ENCODE measurements at regions not wholly inside any gene's neighbourhood (a gene's known extent, or its start where the extent isn't known, plus 50 kb on each side); places are given as distances from the start of the nearest gene placed in this dataset.

GRCh38 chr3:109853077-109853731 is 515.9 kb upstream of the DPPA4 start:
- Histone ChIP-seq H3K9me3 (replicated peaks; ENCODE audit: control insufficient read depth, insufficient read depth, low read length) (no peaks in the 10 kb centered on the region), H3K36me3 (ENCODE audit: control insufficient read depth in 2 of 2, insufficient read depth in 2 of 2, low read length in 1 of 2) (no peaks in the 10 kb centered on the region), H3K27ac (ENCODE audit: control insufficient read depth, insufficient read depth) (no peak overlapping the region), H3K4me3 (no peak overlapping the region), H3K79me2 (ENCODE audit: control insufficient read depth, insufficient read depth, low read length) (no peaks in the 10 kb centered on the region), H3K9ac (ENCODE audit: control insufficient read depth, insufficient read depth, low read length) (no peak overlapping the region), H4K20me1 (ENCODE audit: control insufficient read depth, insufficient read depth) (no peaks in the 10 kb centered on the region), H3K27me3 (replicated peaks in 1 of 2; ENCODE audit: control insufficient read depth in 2 of 2, insufficient read depth in 2 of 2, low read length in 1 of 2) (no peaks in the 10 kb centered on the region), H3K4me1 (ENCODE audit: control insufficient read depth, insufficient read depth, low read length) (no peaks in the 10 kb centered on the region), H3K4me2 (ENCODE audit: control insufficient read depth, insufficient read depth) (no peak overlapping the region), H2AFZ (ENCODE audit: control insufficient read depth, low read depth, low read length) (no peak overlapping the region)
- BruUV-seq (replicated peaks): no TSS peak
- ChIA-PET SMC1A (ENCODE audit: uncharacterized antibody, unreplicated experiment) (no interaction called here), CTCF (no interaction called here), POLR2A (no interaction called here), RAD21 (ENCODE audit: unreplicated experiment) (no interaction called here)
- WGBS (ENCODE audit: insufficient coverage, insufficient replicate concordance, low lambda C conversion rate, missing lambda C conversion rate): 3% methylated on average over 2 of the region's 2 CpGs
- FAIRE-seq: no peak
- intact Hi-C loops (cut with micrococcal nuclease; ENCODE audit: unreplicated experiment) (no loop called here), in situ Hi-C loops (cut with MboI) (no loop called here)
- no peak for TF ChIP-seq TCF3 (IDR thresholded peaks at IDR 0.05; ENCODE audit: borderline replicate concordance, insufficient read depth, low read depth, low read length)
- TF ChIP-seq BRCA1 (IDR thresholded peaks at IDR 0.05; ENCODE audit: low read depth, low read length): no peak
- TF ChIP-seq ZNF24 (IDR thresholded peaks at IDR 0.05): no peak
- TF ChIP-seq MEF2B (IDR thresholded peaks at IDR 0.05; ENCODE audit: partially characterized antibody, poor library complexity, severe bottlenecking): no peak
- no peak for TF ChIP-seq STAT3 (IDR thresholded peaks at IDR 0.05; ENCODE audit: low read depth, low read length)
- TF ChIP-seq SMAD1 (IDR thresholded peaks at IDR 0.05; ENCODE audit: low read depth, partially characterized antibody): no peak
- no peak for TF ChIP-seq EP300 (IDR thresholded peaks at IDR 0.05; ENCODE audit: borderline replicate concordance in 1 of 2, control insufficient read depth in 1 of 2, low read depth in 2 of 2, low read length in 2 of 2)
- TF ChIP-seq ZNF207 (IDR thresholded peaks at IDR 0.05; ENCODE audit: borderline replicate concordance): no peak
- TF ChIP-seq CBX3 (IDR thresholded peaks at IDR 0.05; ENCODE audit: borderline replicate concordance, low read depth): no peak
- TF ChIP-seq SUPT20H (IDR thresholded peaks at IDR 0.05; ENCODE audit: borderline replicate concordance, control insufficient read depth, low read depth, low read length): no peak
- TF ChIP-seq SRF (IDR thresholded peaks at IDR 0.05; ENCODE audit: low read depth in 2 of 2, low read length in 2 of 2): no peak
- no peak for TF ChIP-seq RAD51 (IDR thresholded peaks at IDR 0.05)
- no peak for TF ChIP-seq IRF3 (IDR thresholded peaks at IDR 0.05)
- TF ChIP-seq IRF4 (IDR thresholded peaks at IDR 0.05; ENCODE audit: low read depth, low read length): no peak
- no peak for TF ChIP-seq NKRF (conservative IDR thresholded peaks at IDR 0.05)
- no peak for TF ChIP-seq E2F4 (IDR thresholded peaks at IDR 0.05; ENCODE audit: low read depth, low read length)
- no peak for TF ChIP-seq ZNF217 (IDR thresholded peaks at IDR 0.05)
- DNase-seq (ENCODE audit: low read depth, low spot score): no peak
- ATAC-seq: no peak

Data from GM12878 (cell line).